HAP-1 (cell line): ENCODE measurements at regions not wholly inside any gene's neighbourhood (a gene's known extent, or its start where the extent isn't known, plus 50 kb on each side); places are given as distances from the start of the nearest gene placed in this dataset.

Source experiments
- DNase-seq, 2 experiments: peaks; one replicate each; pipeline ENCODE4 v3.0.0-alpha.2; 2016 to 2020; ENCODE audit warnings: low spot score in 2 of 2
- H3K27me3 ChIP-seq: fragments of 250-450 bp; sonication (Bioruptor Pico); 2 replicates; pipeline ENCODE4 v1.5.1; 2020; ENCODE audit warnings: low read depth, mild to moderate bottlenecking, moderate library complexity
- H3K36me3 ChIP-seq: fragments of 250-450 bp; sonication (Bioruptor Pico); replicated peaks from 2 replicates; pipeline ENCODE4 v1.5.1; 2020; ENCODE audit warnings: mild to moderate bottlenecking
- H3K4me1 ChIP-seq: fragments of 250-450 bp; sonication (Bioruptor Pico); 2 replicates; pipeline ENCODE4 v1.5.1; 2020; ENCODE audit warnings: mild to moderate bottlenecking
- H3K4me3 ChIP-seq: fragments of 250-450 bp; sonication (Bioruptor Pico); 2 replicates; pipeline ENCODE4 v1.5.1; 2020; ENCODE audit warnings: mild to moderate bottlenecking, moderate library complexity
- H3K9me3 ChIP-seq: fragments of 250-450 bp; sonication (Bioruptor Pico); 2 replicates; pipeline ENCODE4 v1.5.1; 2020; ENCODE audit warnings: mild to moderate bottlenecking, moderate library complexity
- in situ Hi-C: fragments of 300-500 bp; cut with MboI; formaldehyde crosslinking; loops from 3 replicates; pipeline ENCODE4 v1.14.3; 2020; ENCODE audit warnings: low sequenced_read_pairs, inconsistent platforms, mixed read lengths

GRCh38 chr18:28826107-28826506 is 649.2 kb upstream of the CDH2 start:
- Histone ChIP-seq H3K4me3 (no peak overlapping the region), H3K9me3 (no peaks in the 10 kb centered on the region), H3K36me3 (no peaks in the 10 kb centered on the region), H3K4me1 (no peaks in the 10 kb centered on the region), H3K27me3 (no peaks in the 10 kb centered on the region)
- in situ Hi-C loops = no loop called here
- no peak for DNase-seq

GRCh38 chr18:28824183-28824574 is 647.2 kb upstream of the CDH2 start:
- no peak overlapping the region for H3K4me3 ChIP-seq
- in situ Hi-C loops = no loop called here
- H3K27me3 ChIP-seq = no peaks in the 10 kb centered on the region
- no peaks in the 10 kb centered on the region for H3K9me3 ChIP-seq
- no peaks in the 10 kb centered on the region for H3K4me1 ChIP-seq
- no peak for DNase-seq
- no peaks in the 10 kb centered on the region for H3K36me3 ChIP-seq

- H3K4me3 ChIP-seq = no peak overlapping the region
- DNase-seq = no peak
- in situ Hi-C loops = no loop called here
- H3K4me1 ChIP-seq = no peaks in the 10 kb centered on the region
- no peaks in the 10 kb centered on the region for H3K9me3 ChIP-seq
- no peaks in the 10 kb centered on the region for H3K27me3 ChIP-seq
- no peaks in the 10 kb centered on the region for H3K36me3 ChIP-seq
These were observed 646.7 kb upstream of the CDH2 start for GRCh38 chr18:28823506-28824182.

- in situ Hi-C loops = no loop called here
- no peak for DNase-seq
These were observed 643.4 kb upstream of the CDH2 start for GRCh38 chr18:28820353-28820752.

GRCh38 chr18:28816155-28816554 is 639.2 kb upstream of the CDH2 start:
- H3K9me3 ChIP-seq = no peaks in the 10 kb centered on the region
- H3K27me3 ChIP-seq = no peaks in the 10 kb centered on the region
- no peak overlapping the region for H3K4me3 ChIP-seq
- in situ Hi-C loops = no loop called here
- H3K36me3 ChIP-seq = no peaks in the 10 kb centered on the region
- H3K4me1 ChIP-seq = peaks cover 5% of the 10 kb centered on the region; the same call in 1 of the 2 replicates
- DNase-seq = no peak

More at GRCh38 chr18:28820353-28820752, 643.4 kb upstream of the CDH2 start:
- Histone ChIP-seq H3K9me3 (no peaks in the 10 kb centered on the region), H3K27me3 (no peaks in the 10 kb centered on the region), H3K4me3 (no peak overlapping the region), H3K36me3 (no peaks in the 10 kb centered on the region), H3K4me1 (peaks cover 1% of the 10 kb centered on the region; the same call in 1 of the 2 replicates)

- DNase-seq = no peak
- in situ Hi-C loops = no loop called here
- peaks cover 5% of the 10 kb centered on the region; the same call in 1 of the 2 replicates for H3K4me1 ChIP-seq
- no peaks in the 10 kb centered on the region for H3K27me3 ChIP-seq
- no peak overlapping the region for H3K4me3 ChIP-seq
- H3K36me3 ChIP-seq = no peaks in the 10 kb centered on the region
- no peaks in the 10 kb centered on the region for H3K9me3 ChIP-seq
These were observed 637.4 kb upstream of the CDH2 start for GRCh38 chr18:28814365-28814764.

GRCh38 chr18:28808373-28808772 is 631.4 kb upstream of the CDH2 start:
- no peak for DNase-seq
- in situ Hi-C loops = no loop called here

GRCh38 chr18:28805491-28805890 is 628.6 kb upstream of the CDH2 start:
- Histone ChIP-seq H3K4me1 (no peaks in the 10 kb centered on the region), H3K36me3 (no peaks in the 10 kb centered on the region), H3K9me3 (no peaks in the 10 kb centered on the region), H3K27me3 (no peaks in the 10 kb centered on the region), H3K4me3 (no peak overlapping the region)
- in situ Hi-C loops = no loop called here
- no peak for DNase-seq

More at GRCh38 chr18:28808373-28808772, 631.4 kb upstream of the CDH2 start:
- H3K27me3 ChIP-seq = no peaks in the 10 kb centered on the region
- no peaks in the 10 kb centered on the region for H3K4me1 ChIP-seq
- no peak overlapping the region for H3K4me3 ChIP-seq
- no peaks in the 10 kb centered on the region for H3K9me3 ChIP-seq
- no peaks in the 10 kb centered on the region for H3K36me3 ChIP-seq

- no peak overlapping the region for H3K4me3 ChIP-seq
- no peak for DNase-seq
- H3K27me3 ChIP-seq = no peaks in the 10 kb centered on the region
- no peaks in the 10 kb centered on the region for H3K9me3 ChIP-seq
- H3K36me3 ChIP-seq = no peaks in the 10 kb centered on the region
- no peaks in the 10 kb centered on the region for H3K4me1 ChIP-seq
- in situ Hi-C loops = no loop called here
These were observed 627.7 kb upstream of the CDH2 start for GRCh38 chr18:28804512-28805202.

GRCh38 chr18:28802546-28802945 is 625.6 kb upstream of the CDH2 start:
- no peaks in the 10 kb centered on the region for H3K36me3 ChIP-seq
- no peaks in the 10 kb centered on the region for H3K27me3 ChIP-seq
- DNase-seq = no peak
- H3K9me3 ChIP-seq = no peaks in the 10 kb centered on the region
- in situ Hi-C loops = no loop called here
- H3K4me1 ChIP-seq = no peaks in the 10 kb centered on the region
- no peak overlapping the region for H3K4me3 ChIP-seq

- in situ Hi-C loops = no loop called here
- Histone ChIP-seq H3K36me3 (no peaks in the 10 kb centered on the region), H3K4me1 (no peaks in the 10 kb centered on the region), H3K9me3 (no peaks in the 10 kb centered on the region), H3K27me3 (no peaks in the 10 kb centered on the region), H3K4me3 (no peak overlapping the region)
- no peak for DNase-seq
These were observed 624.9 kb upstream of the CDH2 start for GRCh38 chr18:28801876-28802275.

- in situ Hi-C loops = no loop called here
- Histone ChIP-seq H3K27me3 (no peaks in the 10 kb centered on the region), H3K4me1 (no peaks in the 10 kb centered on the region; the same call in 1 of the 2 replicates), H3K4me3 (no peak overlapping the region), H3K9me3 (no peaks in the 10 kb centered on the region), H3K36me3 (no peaks in the 10 kb centered on the region)
- DNase-seq = no peak
These were observed 617.7 kb upstream of the CDH2 start for GRCh38 chr18:28794459-28795245.

GRCh38 chr18:28793901-28794300 is 617.0 kb upstream of the CDH2 start:
- H3K4me3 ChIP-seq = no peak overlapping the region
- in situ Hi-C loops = no loop called here
- H3K9me3 ChIP-seq = no peaks in the 10 kb centered on the region
- H3K4me1 ChIP-seq = no peaks in the 10 kb centered on the region; the same call in 1 of the 2 replicates
- DNase-seq = peak; percentile 34 to 44
- no peaks in the 10 kb centered on the region for H3K36me3 ChIP-seq
- no peaks in the 10 kb centered on the region for H3K27me3 ChIP-seq
